Activated CD4-positive, alpha-beta memory T cell treated with anti-CD3 and anti-CD28 coated beads, Interleukin-2, amount 10 ng/mL, durations not matched to agents 7 days and 5 days (primary cell): ENCODE measurements at regions not wholly inside any gene's neighbourhood (a gene's known extent, or its start where the extent isn't known, plus 50 kb on each side); places are given as distances from the start of the nearest gene placed in this dataset.
"Not testable (repeated sequence)": the region's sequence is repeated elsewhere in the genome, so short reads cannot be mapped to it uniquely, and the experiment has no call there.

Experiments
- CTCF ChIA-PET: fragments of 350-600 bp; sonication (Branson Sonifier 250); formaldehyde crosslinking; loops from one replicate; lab custom pipeline; 2021; ENCODE audit warnings: antibody characterized with exemption, inconsistent platforms; lab: Charles Lee
- POLR2A ChIA-PET: fragments of 350-600 bp; sonication (Branson Sonifier 250); formaldehyde crosslinking; loops from one replicate; lab custom pipeline; 2021; ENCODE audit warnings: antibody characterized with exemption; lab: Charles Lee
- DNase-seq: peaks from one replicate; pipeline ENCODE4 v3.0.0-alpha.2; 2020
- H3K27ac Mint-ChIP-seq: one replicate; pipeline ENCODE4 v1.8.0; 2021; ENCODE audit warnings: mild to moderate bottlenecking, mixed read lengths
- H3K27me3 Mint-ChIP-seq: one replicate; pipeline ENCODE4 v1.8.0; 2021; ENCODE audit warnings: mixed read lengths
- H3K36me3 Mint-ChIP-seq: one replicate; pipeline ENCODE4 v1.8.0; 2021; ENCODE audit warnings: low read depth, mixed read lengths
- H3K4me1 Mint-ChIP-seq: one replicate; pipeline ENCODE4 v1.8.0; 2021; ENCODE audit warnings: mixed read lengths
- H3K4me3 Mint-ChIP-seq: one replicate; pipeline ENCODE4 v1.8.0; 2021; ENCODE audit warnings: mild to moderate bottlenecking, mixed read lengths
- H3K9me3 Mint-ChIP-seq: one replicate; pipeline ENCODE4 v1.8.0; 2021; ENCODE audit warnings: mixed read lengths

DNA sequence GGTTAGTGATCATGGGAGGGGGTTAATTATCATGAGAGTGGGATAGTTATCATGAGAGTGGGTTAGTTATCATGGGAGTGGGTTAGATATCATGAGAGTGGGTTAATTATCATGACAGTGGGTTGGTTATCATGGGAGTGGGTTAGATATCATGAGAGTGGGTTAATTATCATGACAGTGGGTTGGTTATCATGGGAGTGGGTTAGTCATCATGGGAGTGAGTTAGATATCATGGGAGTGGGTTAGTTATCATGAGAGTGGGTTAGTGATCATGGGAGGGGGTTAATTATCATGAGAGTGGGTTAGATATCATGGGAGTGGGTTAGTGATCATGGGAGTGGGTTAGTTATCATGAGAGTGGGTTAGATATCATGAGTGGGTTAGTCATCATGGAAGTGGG lies 235.8 kb upstream of the C1orf174 start:
- H3K27me3 Mint-ChIP-seq, H3K27ac Mint-ChIP-seq, CTCF ChIA-PET, POLR2A ChIA-PET, H3K4me1 Mint-ChIP-seq, DNase-seq, H3K4me3 Mint-ChIP-seq, H3K36me3 Mint-ChIP-seq: not testable (repeated sequence)
- H3K9me3 Mint-ChIP-seq, result peaks cover 12% of the 10 kb centered on the region

DNA sequence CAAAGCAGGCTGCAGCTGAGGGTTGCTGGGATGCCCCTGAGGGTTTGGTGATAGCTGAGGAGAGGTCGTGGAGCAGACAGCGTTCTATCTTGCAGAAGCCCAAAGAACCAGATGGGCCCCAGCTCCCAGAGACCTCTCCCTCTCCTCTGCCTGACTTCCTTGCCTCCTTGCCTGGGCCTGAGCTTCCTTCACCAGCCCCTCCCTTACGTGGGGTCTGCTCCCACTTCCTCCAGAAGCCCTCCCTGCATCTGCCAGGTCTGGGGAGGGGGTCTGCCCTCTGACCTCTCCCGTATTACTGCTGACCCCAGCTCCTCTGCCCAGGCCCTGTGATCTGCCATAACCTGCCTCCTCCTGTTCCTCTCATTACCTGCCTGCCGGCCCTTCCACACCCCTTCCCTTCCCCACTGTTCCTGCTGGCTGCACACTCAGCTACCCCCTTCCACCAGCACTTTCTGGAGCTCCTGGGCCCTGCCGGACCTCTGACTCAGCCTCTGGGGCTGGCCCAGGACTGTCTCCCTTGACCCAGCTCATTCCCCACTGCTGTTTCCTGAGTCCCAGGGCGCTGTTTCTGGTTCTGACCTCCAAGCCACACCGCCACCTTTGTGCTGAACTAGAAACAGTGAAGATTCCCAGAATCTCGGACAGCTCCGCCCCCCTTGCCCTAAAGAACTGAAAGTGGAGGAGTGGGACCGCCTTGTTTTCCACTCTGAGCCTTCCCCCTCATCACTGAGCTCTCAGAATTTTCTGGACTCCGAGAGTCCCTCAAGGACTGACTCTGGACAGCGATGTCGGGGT lies 237.7 kb upstream of the C1orf174 start:
- Mint-ChIP-seq H3K4me3 (no peak overlapping the region), H3K9me3 (peaks cover 12% of the 10 kb centered on the region), H3K27me3 (no peaks in the 10 kb centered on the region), H3K4me1 (no peaks in the 10 kb centered on the region), H3K36me3 (no peaks in the 10 kb centered on the region), H3K27ac (no peak overlapping the region)
- DNase-seq, result no peak
- ChIA-PET POLR2A (interaction anchor here (0.7 kb wide), 1 partner anchor 159 kb away, joined by 3 read pairs; no protein-coding TSS in a partner anchor), CTCF (no interaction called here)

DNA sequence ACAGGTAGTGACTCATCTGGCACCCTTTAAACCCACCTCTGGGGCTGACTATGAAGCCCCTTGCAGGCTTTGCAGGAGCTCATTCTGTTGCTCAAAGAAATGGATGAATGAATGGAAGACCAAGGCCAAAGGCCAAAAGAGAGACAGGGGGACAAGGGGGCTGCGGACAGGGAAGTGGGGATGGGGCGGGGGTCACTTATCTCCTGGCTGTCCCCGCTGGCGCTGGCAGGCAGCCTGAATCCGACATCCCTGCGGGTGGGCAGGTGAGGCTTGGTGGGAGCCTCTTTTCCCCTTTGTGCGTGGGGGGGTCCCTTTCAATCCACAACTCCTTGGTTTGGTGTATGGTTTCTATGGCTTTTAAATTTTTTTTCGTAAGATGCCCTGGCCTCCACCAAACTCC lies 239.6 kb upstream of the C1orf174 start:
- no peak overlapping the region for H3K4me3 Mint-ChIP-seq
- H3K27ac Mint-ChIP-seq, result no peak overlapping the region
- H3K4me1 Mint-ChIP-seq, result no peaks in the 10 kb centered on the region
- H3K27me3 Mint-ChIP-seq, result no peaks in the 10 kb centered on the region
- no peak for DNase-seq
- peaks cover 12% of the 10 kb centered on the region for H3K9me3 Mint-ChIP-seq
- CTCF ChIA-PET, result no interaction called here
- H3K36me3 Mint-ChIP-seq, result no peaks in the 10 kb centered on the region
- POLR2A ChIA-PET, result no interaction called here

DNA sequence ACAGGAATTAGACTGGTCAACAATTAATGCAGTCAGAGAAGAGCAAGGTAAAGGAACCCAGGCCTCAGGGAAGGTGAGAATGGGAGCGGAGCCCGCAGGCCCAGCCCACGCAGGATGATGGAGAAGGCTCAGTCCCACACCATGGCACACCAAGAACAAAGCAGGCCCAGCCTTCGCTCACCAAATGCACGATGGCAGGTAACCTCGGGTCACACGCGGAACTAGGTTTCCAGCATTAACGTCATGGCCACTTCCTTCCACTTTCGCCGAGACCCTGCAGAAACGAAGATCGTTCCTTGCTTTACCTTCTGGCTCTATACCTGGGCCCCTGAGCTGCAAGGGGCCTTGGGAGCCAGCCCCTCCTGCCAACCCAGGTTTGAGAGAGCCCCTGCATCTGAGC lies 240.2 kb upstream of the C1orf174 start:
- no peak for DNase-seq
- H3K4me1 Mint-ChIP-seq, result no peaks in the 10 kb centered on the region
- ChIA-PET POLR2A (no interaction called here), CTCF (no interaction called here)
- no peaks in the 10 kb centered on the region for H3K36me3 Mint-ChIP-seq
- peaks cover 12% of the 10 kb centered on the region for H3K9me3 Mint-ChIP-seq
- no peaks in the 10 kb centered on the region for H3K27me3 Mint-ChIP-seq
- H3K4me3 Mint-ChIP-seq, result no peak overlapping the region
- no peak overlapping the region for H3K27ac Mint-ChIP-seq

DNA sequence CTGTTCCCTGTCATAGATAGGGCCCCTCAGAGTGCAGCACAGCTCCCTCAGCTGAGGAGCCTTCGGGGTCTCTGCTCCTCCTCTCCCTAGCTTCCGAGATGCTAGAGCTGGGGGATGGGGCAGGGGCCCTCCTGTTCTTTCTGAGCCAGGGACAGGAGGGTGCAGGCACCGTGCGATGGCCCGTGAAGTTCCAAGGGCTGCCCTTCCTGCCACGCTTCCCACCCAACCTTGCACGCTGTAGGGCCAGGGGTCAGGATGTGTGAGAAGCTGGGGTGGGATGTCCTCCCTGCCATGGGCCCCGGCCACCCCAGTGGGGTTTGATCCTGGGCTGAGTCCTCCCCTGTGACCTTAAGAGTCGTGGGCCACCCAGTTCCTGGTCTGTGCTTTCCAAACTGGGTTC lies 240.7 kb upstream of the C1orf174 start:
- CTCF ChIA-PET, result no interaction called here
- POLR2A ChIA-PET, result no interaction called here
- Mint-ChIP-seq H3K27me3 (no peaks in the 10 kb centered on the region), H3K9me3 (peaks cover 12% of the 10 kb centered on the region), H3K27ac (no peak overlapping the region), H3K4me3 (no peak overlapping the region), H3K36me3 (no peaks in the 10 kb centered on the region), H3K4me1 (no peaks in the 10 kb centered on the region)
- DNase-seq, result no peak

DNA sequence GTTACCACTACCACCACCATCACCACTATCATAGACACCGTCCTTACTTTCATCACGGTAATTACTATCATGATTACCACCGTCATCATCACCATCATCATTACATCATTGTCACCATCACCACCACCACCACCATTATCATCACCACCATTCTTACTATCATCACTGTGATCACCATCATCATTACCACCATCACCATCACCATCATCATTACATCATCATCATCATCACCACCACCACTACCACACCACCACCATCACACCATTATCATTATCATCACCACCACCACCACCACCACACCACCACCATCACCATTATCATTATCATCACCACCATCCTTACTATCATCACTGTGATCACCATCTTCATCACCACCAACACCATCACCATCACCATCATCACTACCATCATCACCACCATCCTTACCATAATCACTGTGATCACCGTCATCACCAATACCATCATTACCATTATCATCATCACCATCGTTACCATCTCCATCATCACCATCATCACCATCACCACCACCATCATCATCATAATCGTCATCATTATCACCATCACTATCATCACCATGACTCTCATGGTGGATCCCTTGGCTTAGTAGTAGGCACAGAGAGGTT lies 244.4 kb upstream of the C1orf174 start:
- Mint-ChIP-seq H3K36me3 (no peaks in the 10 kb centered on the region), H3K27ac (no peak overlapping the region), H3K9me3 (no peaks in the 10 kb centered on the region), H3K4me3 (no peak overlapping the region), H3K27me3 (no peaks in the 10 kb centered on the region), H3K4me1 (no peaks in the 10 kb centered on the region)
- ChIA-PET POLR2A (no interaction called here), CTCF (no interaction called here)
- no peak for DNase-seq

DNA sequence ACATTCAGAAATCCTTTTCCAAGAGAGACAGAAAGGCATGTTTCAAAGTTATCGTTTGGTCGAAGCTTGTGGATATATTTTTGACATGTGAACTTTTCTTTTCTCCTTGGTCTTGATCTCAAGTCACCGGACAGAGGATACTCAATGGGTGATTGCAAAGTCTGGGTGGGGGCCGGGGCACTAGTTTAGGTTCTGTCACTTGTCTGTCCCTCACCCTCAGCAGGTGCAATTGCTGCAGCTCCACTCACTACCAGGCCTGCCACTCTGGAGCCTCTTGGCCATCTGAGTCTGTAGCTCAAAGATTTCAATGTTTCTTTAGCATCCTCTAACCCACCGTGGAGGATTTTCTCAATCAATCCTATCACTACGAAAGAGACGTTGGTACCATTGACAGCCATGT lies 246.0 kb upstream of the C1orf174 start:
- ChIA-PET CTCF (no interaction called here), POLR2A (no interaction called here)
- H3K27me3 Mint-ChIP-seq, result no peaks in the 10 kb centered on the region
- H3K36me3 Mint-ChIP-seq, result no peaks in the 10 kb centered on the region
- no peak overlapping the region for H3K27ac Mint-ChIP-seq
- no peak overlapping the region for H3K4me3 Mint-ChIP-seq
- no peak for DNase-seq
- H3K4me1 Mint-ChIP-seq, result no peaks in the 10 kb centered on the region
- H3K9me3 Mint-ChIP-seq, result no peaks in the 10 kb centered on the region

DNA sequence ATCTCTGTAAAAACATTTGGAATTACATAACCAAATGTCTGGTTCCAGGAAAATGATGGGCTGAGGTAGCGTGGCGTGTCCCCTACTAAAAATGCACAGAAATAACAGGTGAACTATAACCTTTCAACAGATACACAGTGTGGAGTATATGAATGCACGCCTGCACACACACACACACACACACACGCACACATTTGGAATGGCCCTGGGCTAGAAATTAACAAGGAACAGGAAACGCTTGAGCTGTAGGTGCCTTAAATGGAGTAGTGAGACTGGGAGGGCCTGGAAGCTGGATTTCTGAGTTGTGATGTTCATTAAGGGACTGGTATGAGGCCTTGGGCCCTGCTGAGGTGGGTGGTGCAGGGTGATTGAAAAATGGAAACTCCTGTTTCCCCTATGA lies 246.5 kb upstream of the C1orf174 start:
- H3K27ac Mint-ChIP-seq, result no peak overlapping the region
- no peaks in the 10 kb centered on the region for H3K9me3 Mint-ChIP-seq
- no peak for DNase-seq
- POLR2A ChIA-PET, result no interaction called here
- no peaks in the 10 kb centered on the region for H3K36me3 Mint-ChIP-seq
- no peak overlapping the region for H3K4me3 Mint-ChIP-seq
- no peaks in the 10 kb centered on the region for H3K4me1 Mint-ChIP-seq
- CTCF ChIA-PET, result no interaction called here
- no peaks in the 10 kb centered on the region for H3K27me3 Mint-ChIP-seq

DNA sequence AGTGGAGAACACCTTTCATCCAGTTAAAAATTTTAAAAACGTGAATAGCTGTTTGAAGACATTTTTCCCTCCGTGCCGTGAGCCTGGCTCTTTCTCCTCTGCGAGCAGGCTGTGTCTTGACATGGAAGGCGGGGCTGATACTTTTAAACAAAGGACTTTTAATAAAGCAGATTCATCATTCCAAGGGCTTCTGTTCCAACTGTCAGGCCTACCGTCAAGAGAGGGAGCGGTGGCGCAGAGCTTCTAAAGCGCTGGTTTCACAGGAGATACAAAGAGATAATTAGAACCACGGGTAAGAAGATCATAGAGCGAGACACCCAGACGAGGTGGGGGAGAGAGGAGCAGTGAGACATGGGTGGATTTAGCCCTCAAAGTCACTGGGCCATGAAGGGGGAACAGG lies 247.4 kb upstream of the C1orf174 start:
- Mint-ChIP-seq H3K36me3 (no peaks in the 10 kb centered on the region), H3K9me3 (no peaks in the 10 kb centered on the region), H3K4me1 (no peaks in the 10 kb centered on the region), H3K4me3 (no peak overlapping the region), H3K27me3 (no peaks in the 10 kb centered on the region), H3K27ac (no peak overlapping the region)
- DNase-seq, result no peak
- POLR2A ChIA-PET, result no interaction called here
- CTCF ChIA-PET, result no interaction called here

DNA sequence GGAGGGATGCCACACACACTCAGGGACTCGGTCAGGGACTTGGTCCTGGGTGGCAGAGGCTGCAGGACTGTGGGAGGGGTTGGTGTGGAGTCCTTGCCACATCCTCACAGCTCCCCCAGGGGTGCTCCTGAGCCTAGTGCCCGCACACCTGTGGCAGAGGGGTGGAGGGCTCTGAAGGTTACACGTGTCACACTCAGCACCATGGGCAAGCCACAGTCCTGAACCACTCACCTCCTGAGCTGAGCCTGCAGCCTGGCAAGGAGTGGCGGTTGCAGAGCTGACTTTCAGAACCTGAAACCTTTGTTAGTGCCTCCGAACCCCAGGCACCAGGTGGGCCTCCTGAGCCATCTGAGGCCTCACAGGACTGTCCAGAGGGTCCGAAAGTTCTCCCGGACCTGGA lies 249.2 kb upstream of the C1orf174 start:
- ChIA-PET CTCF (no interaction called here), POLR2A (no interaction called here)
- H3K27me3 Mint-ChIP-seq, result no peaks in the 10 kb centered on the region
- H3K4me1 Mint-ChIP-seq, result no peaks in the 10 kb centered on the region
- H3K4me3 Mint-ChIP-seq, result no peak overlapping the region
- H3K36me3 Mint-ChIP-seq, result no peaks in the 10 kb centered on the region
- H3K9me3 Mint-ChIP-seq, result no peaks in the 10 kb centered on the region
- DNase-seq, result no peak
- no peak overlapping the region for H3K27ac Mint-ChIP-seq

DNA sequence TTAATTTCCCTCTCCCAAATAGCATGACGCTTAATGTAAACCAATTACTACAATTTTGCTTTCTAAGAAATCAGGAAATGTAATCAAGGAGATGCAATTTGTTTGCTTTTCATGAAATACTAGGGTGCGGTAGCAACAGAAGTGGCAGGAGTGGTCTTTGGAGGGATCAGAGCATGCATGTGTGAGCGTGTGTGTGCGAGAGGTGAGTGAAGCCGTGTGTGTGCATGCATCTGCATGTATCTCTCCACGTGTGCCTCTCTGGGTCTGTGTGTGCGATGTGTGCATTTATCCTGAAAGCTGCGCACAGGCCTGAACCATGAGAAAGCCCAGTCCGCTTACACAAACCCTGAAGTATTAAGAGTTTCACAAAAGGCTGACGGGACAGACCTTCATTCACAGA lies 249.8 kb upstream of the C1orf174 start:
- DNase-seq, result no peak
- Mint-ChIP-seq H3K27ac (no peak overlapping the region), H3K4me3 (no peak overlapping the region), H3K36me3 (no peaks in the 10 kb centered on the region), H3K4me1 (no peaks in the 10 kb centered on the region), H3K9me3 (no peaks in the 10 kb centered on the region), H3K27me3 (no peaks in the 10 kb centered on the region)
- POLR2A ChIA-PET, result no interaction called here
- CTCF ChIA-PET, result no interaction called here

DNA sequence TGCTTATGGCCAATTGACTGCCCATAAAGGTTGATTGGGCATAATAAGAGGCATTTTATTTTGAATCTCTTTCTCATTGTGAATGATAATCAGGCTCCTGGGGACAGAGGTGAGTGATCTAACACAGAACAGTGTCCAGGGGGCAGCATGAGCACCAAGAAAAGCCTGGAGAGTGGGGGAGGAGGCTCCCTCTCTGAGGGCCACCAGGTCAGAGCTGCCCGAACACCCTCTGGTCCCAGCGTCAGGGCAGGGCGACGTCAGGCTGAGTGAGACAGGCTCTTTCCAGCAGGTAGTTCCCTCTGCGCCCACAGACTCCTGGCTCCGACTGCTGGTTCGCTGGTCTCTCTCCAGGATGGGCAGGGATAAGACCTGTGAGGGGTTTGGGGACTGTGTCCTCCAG lies 250.2 kb upstream of the C1orf174 start:
- H3K27me3 Mint-ChIP-seq, result no peaks in the 10 kb centered on the region

DNA sequence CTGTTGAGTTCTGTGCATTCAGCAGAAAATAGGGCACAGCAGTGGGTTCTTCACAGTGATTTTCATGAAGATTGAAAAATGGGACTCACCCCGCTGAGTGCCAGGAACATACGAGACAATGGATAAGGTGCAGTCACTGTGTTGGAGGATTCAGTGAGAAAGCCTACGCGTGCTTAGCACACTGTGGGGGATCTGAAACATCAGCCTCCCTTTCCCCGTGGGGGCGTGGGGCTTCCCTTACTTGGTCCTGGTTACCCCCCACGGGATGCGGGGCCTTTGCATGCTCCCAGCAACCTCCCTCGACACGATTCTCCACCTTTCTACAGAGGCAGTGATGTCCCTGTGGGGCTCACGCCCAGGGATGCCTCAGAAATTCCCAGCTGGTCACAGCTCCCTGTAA lies 252.2 kb upstream of the C1orf174 start:
- no peak for DNase-seq
- Mint-ChIP-seq H3K27me3 (no peaks in the 10 kb centered on the region), H3K4me1 (no peaks in the 10 kb centered on the region), H3K4me3 (no peak overlapping the region), H3K27ac (no peak overlapping the region), H3K36me3 (no peaks in the 10 kb centered on the region), H3K9me3 (no peaks in the 10 kb centered on the region)
- ChIA-PET CTCF (no interaction called here), POLR2A (no interaction called here)

More for the DNA sequence above, 250.2 kb upstream of the C1orf174 start:
- ChIA-PET CTCF (no interaction called here), POLR2A (no interaction called here)
- Mint-ChIP-seq H3K27ac (no peak overlapping the region), H3K36me3 (no peaks in the 10 kb centered on the region), H3K4me1 (no peaks in the 10 kb centered on the region), H3K4me3 (no peak overlapping the region), H3K9me3 (no peaks in the 10 kb centered on the region)
- DNase-seq, result no peak

DNA sequence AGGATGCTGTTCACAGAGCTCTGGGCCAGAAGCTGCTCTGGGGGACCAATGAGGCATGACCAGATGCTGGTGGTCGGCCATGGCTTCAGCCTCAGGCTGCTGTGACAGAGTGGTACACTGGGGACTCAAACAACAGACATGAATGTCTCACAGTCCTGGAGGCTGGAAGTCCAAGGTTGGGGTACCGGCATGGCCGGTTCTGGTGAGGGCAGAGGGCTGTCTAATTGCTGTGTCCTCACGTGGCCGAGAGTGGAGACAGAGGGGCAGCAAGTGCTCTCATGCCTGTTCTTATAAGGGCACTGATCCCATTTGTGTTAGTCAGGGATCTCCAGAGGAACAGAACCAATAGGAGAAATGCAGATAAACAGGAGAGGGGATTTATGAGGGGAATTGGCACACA lies 253.5 kb upstream of the C1orf174 start:
- Mint-ChIP-seq H3K4me1 (no peaks in the 10 kb centered on the region), H3K9me3 (no peaks in the 10 kb centered on the region), H3K27ac (no peak overlapping the region), H3K4me3 (no peak overlapping the region), H3K27me3 (no peaks in the 10 kb centered on the region), H3K36me3 (no peaks in the 10 kb centered on the region)
- POLR2A ChIA-PET, result no interaction called here
- CTCF ChIA-PET, result no interaction called here
- DNase-seq, result no peak
